Fibroblast of upper back skin (primary cell): ENCODE measurements at regions not wholly inside any gene's neighbourhood (a gene's known extent, or its start where the extent isn't known, plus 50 kb on each side); places are given as distances from the start of the nearest gene placed in this dataset.

Experiments used
- DNase-seq: peaks from one replicate; pipeline ENCODE4 v3.0.0-alpha.2; 2013

- no peak for DNase-seq
Observed at GRCh38 chr5:98992552-98992951, 63.7 kb upstream of the CHD1 start.

DNA sequence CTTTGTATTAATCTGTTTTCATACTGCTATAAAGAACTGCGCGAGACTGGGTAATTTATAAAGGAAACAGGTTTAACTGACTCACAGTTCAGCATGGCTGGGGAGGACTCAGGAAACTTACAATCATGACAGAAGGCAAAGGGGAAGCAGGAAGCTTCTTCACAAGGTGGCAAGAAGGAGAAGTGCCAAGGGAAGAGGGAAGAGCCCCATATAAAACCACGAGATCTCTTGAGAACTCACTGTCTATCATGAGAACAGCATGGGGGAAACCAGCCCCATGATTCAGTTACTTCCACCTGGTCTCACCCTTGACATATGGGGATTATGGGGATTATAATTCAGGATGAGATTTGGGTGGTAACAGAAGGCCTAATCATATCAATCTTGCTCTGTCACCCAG is 60.9 kb upstream of the CHD1 start:
- DNase-seq, result no peak

- DNase-seq, result no peak
Observed at GRCh38 chr5:98986587-98986986, 57.8 kb upstream of the CHD1 start.

- no peak for DNase-seq
Observed at GRCh38 chr5:98982880-98983279, 54.1 kb upstream of the CHD1 start.
